Muscle of back (tissue), 3 donors: ENCODE measurements at regions not wholly inside any gene's neighbourhood (a gene's known extent, or its start where the extent isn't known, plus 50 kb on each side); places are given as distances from the start of the nearest gene placed in this dataset.
"Not testable (repeated sequence)": the region's sequence is repeated elsewhere in the genome, so short reads cannot be mapped to it uniquely, and the experiment has no call there.

Experiments
- DNase-seq, 3 donors: peaks; one replicate each; pipeline versions ENCODE4 v3.0.0 to v3.0.0-alpha.2; 2013

DNA sequence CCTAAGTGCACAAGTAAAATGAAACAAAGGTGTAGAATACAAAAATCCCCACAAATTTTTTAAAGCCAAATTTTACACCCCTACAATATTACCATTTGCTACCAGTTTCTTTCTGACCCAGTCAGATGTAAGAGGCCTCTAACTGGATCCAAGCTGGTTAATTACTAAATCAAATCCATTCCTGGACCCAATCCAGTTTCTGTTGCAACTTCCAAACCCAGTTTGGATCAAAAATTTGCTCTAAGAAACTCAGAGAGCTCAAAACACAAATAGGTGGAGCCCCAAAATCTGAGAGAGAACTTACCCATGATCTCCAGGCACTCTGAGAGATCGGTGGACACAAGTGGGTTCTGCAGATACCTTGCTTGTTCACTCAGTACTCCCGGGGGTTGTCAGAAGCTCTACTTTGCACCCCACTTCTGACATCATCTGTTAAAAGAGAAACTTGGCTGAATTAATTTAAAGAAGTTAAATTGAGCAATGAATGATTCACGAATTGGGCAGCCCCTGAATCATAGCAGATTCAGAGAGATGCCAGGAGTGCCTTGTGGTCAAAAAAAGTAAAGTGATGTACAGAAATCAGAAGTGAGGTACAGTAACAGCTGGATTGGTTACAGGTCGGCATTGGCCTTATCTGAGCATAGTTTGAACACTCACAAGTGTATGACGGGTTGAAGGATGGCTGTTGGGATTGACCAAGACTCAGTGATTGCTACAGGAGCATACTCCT is 448.0 kb downstream of the KCNT2 start:
- peak in 1 of 3 donors; percentile 7 for DNase-seq

DNA sequence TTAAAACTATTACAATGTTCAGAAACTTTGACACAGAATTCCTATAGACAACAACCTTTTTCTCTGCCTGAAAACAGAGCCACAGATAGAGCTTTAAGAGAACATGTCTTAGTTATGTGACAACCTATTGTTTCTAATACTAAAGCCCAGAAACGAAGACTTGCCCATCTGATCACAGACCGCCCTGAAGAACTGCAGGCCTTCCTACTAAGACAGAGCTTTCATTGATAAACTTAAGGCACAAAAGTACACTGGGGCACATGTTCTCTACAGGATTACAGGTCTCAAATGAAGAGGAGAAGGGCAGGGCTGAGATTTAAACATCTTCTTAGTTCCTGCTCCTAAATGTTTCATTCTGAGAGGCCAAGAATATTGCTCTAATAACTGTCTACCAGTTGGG is 452.7 kb downstream of the KCNT2 start:
- no peak for DNase-seq

DNA sequence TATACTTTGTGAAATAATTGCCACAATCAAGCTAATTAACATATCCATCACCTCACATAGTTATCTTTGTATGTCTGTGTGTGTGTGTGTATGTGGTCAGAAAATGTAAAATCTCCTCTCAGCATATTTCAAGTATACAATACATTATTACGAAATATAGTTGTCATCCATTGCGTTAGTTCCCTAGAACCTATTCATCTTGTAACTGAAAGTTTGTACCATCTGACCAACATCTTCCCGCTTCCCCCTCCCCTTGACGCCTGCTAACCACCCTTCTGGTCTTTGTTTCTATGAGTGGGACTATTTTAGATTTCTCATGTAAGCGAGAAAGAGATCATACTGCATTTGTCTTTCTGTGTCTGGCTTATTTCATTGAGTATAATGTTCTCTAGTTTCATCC is 455.3 kb downstream of the KCNT2 start:
- no peak for DNase-seq

DNA sequence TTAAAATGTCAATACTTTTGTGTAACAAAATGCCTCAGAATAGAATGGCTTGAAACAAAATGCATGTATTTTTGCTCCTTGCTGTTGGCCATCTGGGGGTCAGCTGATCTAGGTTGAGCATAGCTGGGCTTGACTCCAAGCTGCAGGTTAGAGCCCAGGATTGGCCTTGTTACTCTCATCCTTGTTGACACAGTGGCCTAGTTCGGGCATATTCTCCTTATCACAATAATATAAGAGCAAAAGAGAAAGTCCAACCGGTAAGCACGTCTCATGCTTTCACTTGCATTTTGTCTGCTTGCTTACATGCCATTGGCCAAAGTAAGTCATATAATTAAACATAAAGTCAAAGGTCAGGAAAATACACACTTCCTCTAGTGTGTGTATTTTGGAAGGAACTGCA is 456.2 kb downstream of the KCNT2 start:
- DNase-seq = no peak

DNA sequence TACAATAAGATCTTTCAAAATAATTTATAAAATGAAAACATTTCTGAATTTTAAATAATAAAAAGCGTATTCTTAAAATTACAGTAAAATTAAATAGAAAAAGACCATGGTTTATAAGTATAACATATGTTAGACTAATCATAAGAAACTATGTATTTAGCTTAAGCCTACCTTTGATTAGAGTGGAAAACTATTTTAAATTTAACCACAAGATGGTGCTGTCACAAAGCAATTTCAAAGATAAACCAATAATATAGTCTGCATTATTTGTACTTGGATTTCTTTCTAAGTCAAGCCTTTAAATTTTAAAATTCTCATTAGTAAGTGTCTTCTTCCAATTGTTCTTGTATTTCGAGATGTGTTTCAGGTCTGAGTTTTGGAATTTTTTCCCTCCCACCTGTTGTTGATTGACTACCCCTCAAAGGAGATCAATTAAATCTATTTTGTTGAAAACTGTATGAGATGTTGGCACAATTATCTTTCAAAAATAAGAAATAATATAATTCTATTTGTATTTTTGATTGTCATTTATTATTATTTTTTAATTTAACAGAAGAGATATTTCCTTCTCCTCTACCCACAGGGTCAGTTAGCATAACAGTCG is 459.8 kb downstream of the KCNT2 start:
- peak; percentile 13 to 50 (median 34) for DNase-seq

DNA sequence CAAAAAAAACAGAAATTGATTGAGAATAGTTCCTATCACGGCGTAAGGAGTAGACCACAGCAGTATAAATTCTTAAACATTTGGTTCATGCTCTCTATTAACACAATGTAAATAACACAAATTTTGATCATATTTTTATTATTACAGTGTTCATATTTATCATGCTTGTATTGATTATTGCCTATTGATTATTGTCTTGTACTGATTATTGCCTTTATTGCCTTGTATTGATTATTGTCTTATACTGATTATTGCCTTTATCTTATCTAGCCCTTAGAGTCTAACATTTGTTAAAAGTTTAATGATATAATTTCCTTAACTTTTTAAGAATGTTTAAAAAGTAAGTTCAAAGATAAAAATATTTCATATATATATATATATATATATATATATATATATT is 460.7 kb downstream of the KCNT2 start:
- DNase-seq = no peak

DNA sequence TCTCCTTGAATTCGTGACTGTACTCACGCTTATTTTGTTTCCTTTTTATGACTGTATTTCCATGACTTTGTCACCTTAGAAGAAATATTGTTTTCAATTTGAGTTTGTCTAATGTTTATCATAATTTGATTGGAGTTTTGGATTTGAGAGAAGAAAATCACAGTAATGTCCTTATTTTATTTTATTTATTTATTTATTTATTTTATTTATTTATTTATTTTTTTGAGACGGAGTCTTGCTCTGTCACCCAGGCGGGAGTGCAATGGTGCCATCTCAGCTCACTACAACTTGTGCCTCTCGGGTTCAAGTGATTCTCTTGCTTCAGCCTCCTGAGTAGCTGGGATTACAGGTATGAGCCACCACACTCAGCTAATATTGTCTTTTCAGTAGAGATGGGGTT is 463.1 kb downstream of the KCNT2 start:
- DNase-seq = not testable (repeated sequence)

DNA sequence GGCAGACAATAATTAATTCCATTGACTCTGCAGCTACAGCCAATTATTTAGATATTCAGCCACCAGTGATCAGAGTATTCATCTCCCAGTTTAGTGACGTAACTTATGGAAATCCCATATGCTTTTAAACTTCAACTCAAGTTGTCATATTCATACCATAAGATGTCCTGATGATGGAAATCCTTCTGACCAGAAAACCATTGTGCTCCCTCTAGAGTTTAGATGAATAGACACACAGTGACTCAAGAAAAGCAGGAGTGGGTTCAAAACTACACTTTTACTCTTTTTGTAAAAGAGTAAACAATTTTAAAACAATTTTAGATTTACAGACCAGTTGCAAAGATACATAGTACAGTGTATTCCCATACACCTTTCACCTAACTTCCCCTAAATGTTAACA is 463.7 kb downstream of the KCNT2 start:
- no peak for DNase-seq

DNA sequence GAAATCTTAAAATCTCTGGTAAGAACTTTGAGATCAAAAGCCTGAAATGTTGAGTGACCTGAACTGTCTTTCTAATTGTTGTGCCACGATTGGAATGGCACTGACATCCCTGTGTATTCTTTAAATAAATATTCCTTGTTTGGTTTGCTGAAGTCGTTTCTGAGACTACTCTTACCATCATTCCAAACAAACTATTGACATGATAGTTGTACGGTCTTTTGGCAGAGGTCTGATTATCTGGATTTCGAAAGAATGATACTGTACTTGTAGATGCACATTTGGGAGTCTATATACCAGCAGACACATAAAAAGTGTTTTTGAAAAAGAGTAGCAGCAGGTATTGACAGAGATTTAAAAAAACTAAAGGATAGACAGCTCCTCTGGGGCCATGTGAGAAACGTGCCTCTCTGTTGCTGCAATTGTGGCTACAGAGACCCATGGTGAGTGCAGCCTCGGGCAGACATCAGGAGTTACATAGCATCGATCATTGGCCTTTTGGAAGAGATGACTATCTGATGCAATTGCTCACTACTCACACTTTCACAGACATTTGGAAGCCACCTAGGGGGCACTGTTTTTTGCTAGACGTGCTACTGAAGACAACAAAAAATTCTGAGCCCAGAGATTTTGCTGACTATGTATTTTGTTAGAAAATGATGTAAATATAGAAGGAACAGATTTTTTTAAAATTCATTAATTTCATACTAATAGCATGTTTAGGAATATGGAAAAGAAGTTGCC is 464.5 kb downstream of the KCNT2 start:
- DNase-seq = no peak

DNA sequence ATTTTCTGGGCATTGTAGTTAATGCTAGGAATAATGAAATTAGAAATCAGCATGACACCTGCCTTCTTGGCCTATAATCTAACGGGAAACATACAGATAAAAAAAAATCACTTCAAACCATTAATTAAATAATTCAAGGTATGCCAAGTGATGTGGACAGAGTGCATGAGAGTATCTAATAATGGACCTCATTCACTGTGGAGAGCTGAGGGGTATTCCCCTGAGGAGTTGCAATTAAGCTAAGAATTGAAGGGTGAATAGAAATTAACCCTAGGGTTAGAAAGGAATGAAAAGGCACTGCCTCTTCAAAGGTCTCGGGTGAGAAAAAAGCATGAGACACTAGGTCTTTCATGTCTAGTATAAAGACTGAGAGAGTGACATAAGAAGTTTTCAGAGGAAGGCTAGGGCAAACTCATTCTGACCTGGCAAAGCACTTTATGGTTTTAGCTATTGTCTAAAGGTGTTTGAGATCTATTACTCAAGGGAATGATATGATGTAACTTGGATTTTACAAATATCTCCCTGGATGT is 466.1 kb downstream of the KCNT2 start:
- DNase-seq = no peak

DNA sequence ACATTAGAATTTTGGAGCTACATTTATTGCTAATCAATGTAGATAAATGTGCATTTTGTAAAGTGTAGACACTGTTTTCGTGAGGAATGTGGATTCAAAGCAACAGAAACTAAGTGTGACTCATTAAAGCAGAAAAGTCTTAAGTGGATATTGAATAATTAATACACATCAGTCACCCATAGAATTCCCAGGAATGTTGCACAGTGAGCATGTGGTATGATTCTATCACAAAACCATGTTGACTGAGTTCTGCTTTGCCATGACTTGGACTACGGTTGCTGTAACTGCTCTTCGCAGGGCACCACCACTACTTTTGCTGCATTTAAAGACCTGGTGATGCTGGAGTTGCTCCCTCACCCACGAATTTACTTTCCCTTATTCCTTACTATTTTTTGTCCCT is 471.8 kb downstream of the KCNT2 start:
- DNase-seq = no peak

DNA sequence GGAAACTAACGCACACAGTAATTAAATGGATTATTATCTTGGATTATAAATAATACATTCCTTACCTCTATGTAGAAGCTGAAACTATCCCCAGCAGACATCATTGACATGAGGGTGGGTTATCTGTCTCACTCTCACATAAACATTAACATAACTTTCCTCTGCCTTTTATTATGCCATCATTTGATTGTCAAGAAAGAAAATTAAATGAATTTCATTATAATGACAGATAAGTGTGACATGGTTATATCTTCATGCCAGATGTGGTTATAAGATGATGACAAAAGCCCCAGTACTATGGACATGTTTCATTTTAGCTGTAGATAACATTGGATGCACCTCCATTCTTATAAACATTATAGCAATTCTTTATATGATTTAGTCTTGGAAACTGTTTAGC is 476.5 kb downstream of the KCNT2 start:
- DNase-seq = no peak

DNA sequence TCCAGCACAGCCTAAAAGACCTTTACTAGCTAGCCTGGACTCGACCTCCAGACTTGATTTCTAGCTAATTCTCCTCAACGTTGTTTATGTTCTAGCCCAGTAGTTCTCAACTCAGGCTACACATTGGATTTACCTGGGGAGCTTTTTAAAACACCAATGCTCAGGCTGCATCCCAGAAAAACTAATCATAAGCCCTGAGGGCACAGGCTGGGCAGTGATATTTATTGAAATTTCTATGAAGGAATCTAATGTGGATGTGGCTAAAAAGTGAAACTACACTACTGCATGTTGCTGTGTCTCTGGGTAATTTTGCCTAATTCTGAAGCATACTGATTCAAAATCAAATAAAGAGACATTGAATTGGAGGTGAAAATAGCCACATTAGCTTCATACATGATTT is 479.4 kb downstream of the KCNT2 start:
- no peak for DNase-seq

DNA sequence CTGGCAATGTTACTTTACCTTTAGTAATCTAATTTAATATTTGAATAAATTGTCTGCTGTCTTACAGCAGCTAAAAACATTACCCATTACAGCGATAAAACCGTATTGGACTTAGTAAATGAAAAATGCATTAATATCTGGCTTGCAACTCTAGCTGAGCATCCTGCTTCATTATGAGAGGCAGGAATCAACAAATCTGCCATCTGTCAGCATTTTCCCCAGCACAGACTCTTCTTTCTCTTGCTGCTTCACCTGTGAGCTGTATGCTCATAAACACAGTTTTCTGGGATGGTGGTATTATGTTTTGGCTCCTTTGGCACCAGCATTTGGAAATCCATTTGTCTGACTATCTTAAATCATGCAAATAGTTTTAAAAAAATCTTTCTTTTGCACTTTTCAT is 487.1 kb downstream of the KCNT2 start:
- DNase-seq = no peak

DNA sequence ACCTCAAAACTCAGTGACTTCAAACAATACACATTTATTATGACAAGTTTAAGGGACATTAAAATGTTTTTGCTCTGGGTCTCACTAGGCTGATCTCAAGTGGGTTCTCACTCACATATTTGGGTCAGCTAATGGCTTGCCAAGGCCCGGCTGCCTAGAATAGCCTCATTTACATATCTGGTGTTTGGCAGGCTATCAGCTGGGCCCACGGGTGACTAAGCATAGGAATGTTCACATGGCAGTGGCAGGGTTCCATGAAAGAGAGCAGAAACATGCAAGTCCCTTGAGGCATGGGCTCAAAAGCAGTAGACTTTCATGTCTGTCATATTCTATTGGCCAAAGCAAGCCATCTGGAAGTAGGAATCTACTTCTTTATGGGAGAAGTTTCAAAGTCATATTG is 492.6 kb downstream of the KCNT2 start:
- peak in 1 of 3 donors; percentile 36 for DNase-seq

DNA sequence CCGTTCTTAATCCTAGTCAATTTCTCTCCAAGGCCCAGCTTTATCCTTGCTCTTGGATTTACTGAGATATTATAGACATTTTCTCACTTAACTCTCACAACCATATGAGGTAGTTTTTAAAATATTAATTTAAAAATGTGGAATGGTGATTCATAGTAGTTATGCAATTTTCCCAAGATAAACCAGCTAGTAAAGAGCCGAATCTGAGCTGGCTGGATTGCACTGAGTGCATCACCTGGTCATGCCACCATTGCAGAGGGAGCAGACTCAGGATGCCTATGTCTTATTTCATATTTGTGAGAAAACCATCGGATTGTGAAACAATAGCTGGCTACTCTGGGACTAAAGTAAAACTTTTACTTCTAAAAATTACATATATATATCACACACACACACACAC is 494.0 kb downstream of the KCNT2 start:
- DNase-seq = no peak

DNA sequence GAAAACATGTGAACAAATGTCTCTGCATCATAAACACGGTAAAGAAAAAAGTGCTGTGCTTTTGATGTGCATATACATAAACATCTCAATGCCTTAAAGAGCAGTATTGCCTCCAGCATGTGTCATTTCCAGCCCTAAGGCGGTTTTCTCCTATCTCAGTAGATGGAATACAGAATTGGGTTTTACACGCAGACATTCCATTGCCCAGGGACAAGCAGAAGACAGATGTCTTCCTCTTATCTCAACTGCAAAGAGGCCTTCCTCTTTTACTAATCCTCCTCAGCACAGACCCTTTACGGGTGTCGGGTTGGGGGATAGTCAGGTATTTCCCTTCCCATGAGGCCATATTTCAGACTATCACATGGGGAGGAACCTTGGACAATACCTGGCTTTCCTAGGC is 499.2 kb downstream of the KCNT2 start:
- DNase-seq = not testable (repeated sequence)

DNA sequence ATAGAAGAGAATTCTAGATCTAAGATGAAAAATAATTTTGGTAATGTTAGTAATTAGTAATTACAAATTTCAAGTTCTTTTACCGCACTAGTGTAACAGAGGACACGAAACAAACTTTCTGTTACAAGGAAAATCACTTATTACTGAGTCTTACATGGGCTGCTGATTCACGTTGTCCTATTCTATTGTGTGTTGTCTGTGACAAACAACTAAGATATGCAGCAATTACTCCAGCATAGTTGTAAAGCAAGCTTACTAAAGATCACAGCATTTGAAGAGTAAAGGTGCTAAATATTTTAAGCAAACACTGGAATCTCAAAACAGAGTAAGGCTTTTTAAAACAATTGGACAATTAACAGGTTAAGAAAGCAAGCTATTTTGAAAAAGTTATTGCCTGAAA is 502.3 kb downstream of the KCNT2 start:
- no peak for DNase-seq

DNA sequence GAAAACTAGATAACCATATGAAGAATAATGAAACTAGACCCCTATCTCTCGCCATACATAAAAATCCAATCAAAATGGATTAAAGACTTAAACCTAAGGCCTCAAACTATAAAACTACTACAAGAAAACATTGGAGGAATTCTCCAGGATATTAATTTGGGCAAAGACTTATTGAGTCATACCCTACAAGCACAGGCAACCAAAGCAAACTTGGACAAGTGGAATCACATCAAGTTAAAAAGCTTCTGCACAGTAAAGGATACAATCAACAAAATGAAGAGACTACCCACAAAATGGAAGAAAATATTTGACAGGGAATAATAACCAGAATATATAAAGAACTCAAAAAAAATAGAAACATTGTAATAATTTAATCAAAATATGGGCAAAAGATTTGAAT is 505.4 kb downstream of the KCNT2 start:
- DNase-seq = no peak

DNA sequence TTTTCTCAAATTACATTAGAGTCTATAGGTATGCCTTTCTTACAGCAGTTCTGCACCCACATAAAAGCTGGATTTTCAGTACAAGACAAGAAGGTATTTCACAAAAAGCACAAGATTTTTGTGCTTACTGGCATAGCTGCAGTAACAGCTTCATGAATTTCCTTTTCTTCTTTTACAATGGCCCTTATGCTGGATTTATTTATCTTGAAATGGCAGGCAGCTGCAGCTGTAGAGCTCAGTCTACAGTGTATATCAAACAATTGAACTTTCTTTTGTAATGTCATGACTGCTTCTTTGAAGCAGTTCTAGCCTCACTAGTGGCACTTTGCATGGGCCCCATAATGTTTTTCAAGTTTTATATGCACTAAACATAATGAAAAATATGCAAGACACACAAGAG is 510.2 kb downstream of the KCNT2 start:
- DNase-seq = no peak

DNA sequence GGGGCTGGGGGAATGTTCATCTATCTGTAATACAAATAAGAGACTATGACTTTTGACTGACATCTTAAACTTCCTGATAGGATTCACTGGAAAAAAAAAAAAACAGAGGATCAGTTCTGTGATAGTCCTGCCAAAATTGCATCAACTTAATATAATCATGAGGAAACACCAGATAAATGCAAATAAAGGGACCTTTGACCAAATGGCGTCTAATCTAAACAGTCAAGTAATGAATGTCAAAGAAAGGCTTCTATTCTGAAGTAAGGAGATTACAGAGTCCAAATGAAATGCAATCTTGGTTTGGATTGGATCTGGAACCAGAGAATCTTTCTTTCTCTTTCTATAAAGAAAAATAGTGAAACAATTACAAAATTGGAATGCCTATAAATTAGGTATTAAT is 513.4 kb downstream of the KCNT2 start:
- DNase-seq = no peak

DNA sequence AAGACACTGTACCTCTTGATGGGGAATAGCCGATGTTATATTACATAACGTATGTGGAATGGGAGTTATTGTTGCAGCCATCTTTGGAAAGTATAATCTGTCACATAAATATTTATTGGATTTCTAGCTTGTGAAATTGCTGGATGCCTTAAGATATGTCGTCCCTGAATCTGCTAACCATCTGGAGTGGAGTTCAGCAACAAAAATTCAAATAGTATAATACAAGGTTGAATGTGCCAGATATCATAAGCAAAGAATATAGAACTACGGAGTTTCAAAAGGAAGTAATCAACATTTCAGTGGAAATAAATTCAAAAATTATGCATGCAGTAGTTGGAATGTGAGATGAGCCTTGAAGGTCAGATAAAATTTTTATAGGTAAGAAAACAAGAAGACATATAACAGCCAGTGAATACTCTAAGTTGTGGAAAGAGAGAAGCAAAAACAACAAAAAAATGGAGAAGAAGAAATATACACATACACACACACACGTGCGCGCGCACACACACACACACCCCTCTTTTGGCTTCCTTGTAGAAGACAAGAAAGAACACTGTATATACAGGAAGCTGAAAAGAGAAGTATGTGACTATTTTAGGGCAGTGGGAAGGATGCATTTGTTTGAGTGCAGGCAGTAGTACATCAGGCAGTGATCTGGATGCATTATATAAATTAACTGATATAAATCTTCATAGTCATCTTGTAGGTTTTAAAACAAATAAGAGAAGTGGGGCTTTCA is 516.7 kb downstream of the KCNT2 start:
- no peak for DNase-seq
